Astrocyte (in vitro differentiated cells and primary cell): ENCODE measurements at regions not wholly inside any gene's neighbourhood (a gene's known extent, or its start where the extent isn't known, plus 50 kb on each side); places are given as distances from the start of the nearest gene placed in this dataset.
"Not testable (repeated sequence)": the region's sequence is repeated elsewhere in the genome, so short reads cannot be mapped to it uniquely, and the experiment has no call there.

Source experiments
- DNase-seq: peaks from one replicate; pipeline ENCODE4 v3.0.0-alpha.2; 2010; ENCODE audit warnings: low read depth
- FAIRE-seq: peaks from 2 replicates; lab custom pipeline; 2011; peaks lifted over from hg19 to GRCh38; lab: Jason Lieb, UNC
- H2AFZ ChIP-seq: 2 replicates; pipeline ENCODE4 v1.6.0; 2012; ENCODE audit warnings: low read depth, low read length, inconsistent platforms
- H3K27ac ChIP-seq: 2 replicates; pipeline ENCODE4 v1.5.1; 2011; ENCODE audit warnings: low read depth, low read length, inconsistent platforms
- H3K27me3 ChIP-seq: 2 replicates; pipeline ENCODE4 v1.6.0; 2011; ENCODE audit warnings: low read length, inconsistent platforms; ENCODE audit not compliant: insufficient read depth
- H3K36me3 ChIP-seq: 2 replicates; pipeline ENCODE4 v1.5.1; 2011; ENCODE audit warnings: low read length, inconsistent platforms; ENCODE audit not compliant: insufficient read depth
- H3K4me1 ChIP-seq: 2 replicates; pipeline ENCODE4 v1.5.1; 2011; ENCODE audit warnings: low read length, inconsistent platforms; ENCODE audit not compliant: insufficient read depth
- H3K4me2 ChIP-seq: 2 replicates; pipeline ENCODE4 v1.6.0; 2012; ENCODE audit warnings: low read length, inconsistent platforms
- H3K4me3 ChIP-seq: 2 replicates; pipeline ENCODE4 v1.5.1; 2011; ENCODE audit warnings: low read depth, mild to moderate bottlenecking, low read length, inconsistent platforms; ENCODE audit not compliant: insufficient read depth
- H3K79me2 ChIP-seq: 2 replicates; pipeline ENCODE4 v1.6.0; 2012; ENCODE audit warnings: mild to moderate bottlenecking, low read length, inconsistent platforms; ENCODE audit not compliant: insufficient read depth
- H3K9ac ChIP-seq: 2 replicates; pipeline ENCODE4 v1.6.0; 2012; ENCODE audit warnings: mild to moderate bottlenecking, low read length, inconsistent platforms
- H3K9me3 ChIP-seq: 2 replicates; pipeline ENCODE4 v1.5.1; 2012; ENCODE audit warnings: low read depth, mild to moderate bottlenecking, low read length, inconsistent platforms; ENCODE audit not compliant: insufficient read depth
- H4K20me1 ChIP-seq: 2 replicates; pipeline ENCODE4 v1.6.0; 2012; ENCODE audit warnings: low read length, inconsistent platforms; ENCODE audit not compliant: insufficient read depth
- H3K27ac Mint-ChIP-seq: one replicate; pipeline ENCODE4 v1.8.0; 2021; ENCODE audit warnings: mild to moderate bottlenecking, mixed read lengths; ENCODE audit not compliant: unreplicated experiment
- H3K27me3 Mint-ChIP-seq: one replicate; pipeline ENCODE4 v1.8.0; 2021; ENCODE audit warnings: low read depth, mixed read lengths; ENCODE audit not compliant: unreplicated experiment
- H3K36me3 Mint-ChIP-seq: one replicate; pipeline ENCODE4 v1.8.0; 2021; ENCODE audit warnings: low read depth, mixed read lengths; ENCODE audit not compliant: unreplicated experiment
- H3K4me1 Mint-ChIP-seq: one replicate; pipeline ENCODE4 v1.8.0; 2021; ENCODE audit warnings: low read depth, mixed read lengths; ENCODE audit not compliant: unreplicated experiment
- H3K4me3 Mint-ChIP-seq: one replicate; pipeline ENCODE4 v1.8.0; 2021; ENCODE audit warnings: mild to moderate bottlenecking, moderate library complexity, mixed read lengths; ENCODE audit not compliant: unreplicated experiment
- H3K9me3 Mint-ChIP-seq: one replicate; pipeline ENCODE4 v1.8.0; 2021; ENCODE audit warnings: mild to moderate bottlenecking, mixed read lengths; ENCODE audit not compliant: unreplicated experiment
- EZH2 ChIP-seq: IDR thresholded peaks from 2 replicates; pipeline ENCODE4 v1.6.1; 2012; ENCODE audit warnings: mild to moderate bottlenecking, low read length, inconsistent platforms; ENCODE audit not compliant: insufficient read depth
- TF ChIP-seq, protein P1 (sequence below): IDR thresholded peaks from 2 replicates; pipeline ENCODE4 v1.5.1; 2011; ENCODE audit warnings: low read depth, mild to moderate bottlenecking, inconsistent platforms, low read length, moderate library complexity; ENCODE audit not compliant: insufficient read depth

DNA sequence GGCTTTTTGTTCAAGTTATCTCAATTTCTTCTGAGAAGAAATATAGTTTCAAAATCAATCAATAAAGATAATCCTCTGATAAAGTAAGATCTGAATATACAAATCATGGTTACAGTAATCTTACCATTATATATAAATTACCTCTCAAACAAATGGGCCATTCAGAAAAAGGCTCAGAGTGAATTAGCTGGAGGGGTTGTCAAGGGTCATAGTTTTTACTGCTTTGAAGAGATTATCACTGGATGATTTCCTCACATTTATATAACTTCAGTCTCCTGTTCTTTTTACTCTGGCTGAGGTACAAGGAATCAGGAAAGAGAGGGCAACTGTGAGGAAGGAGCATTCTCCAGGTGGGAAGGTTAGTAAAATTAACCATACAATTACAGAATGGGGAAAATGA, 148.6 kb upstream of the ELL2 start:
- H3K79me2 ChIP-seq, result no peaks in the 10 kb centered on the region
- H4K20me1 ChIP-seq, result no peaks in the 10 kb centered on the region
- FAIRE-seq (no peak), DNase-seq (no peak)
- H3K27ac ChIP-seq, result no peak overlapping the region
- no peaks in the 10 kb centered on the region for H3K4me1 ChIP-seq
- no peak overlapping the region for H3K4me2 ChIP-seq
- TF ChIP-seq EZH2, result no peak
- TF ChIP-seq, protein P1, sequence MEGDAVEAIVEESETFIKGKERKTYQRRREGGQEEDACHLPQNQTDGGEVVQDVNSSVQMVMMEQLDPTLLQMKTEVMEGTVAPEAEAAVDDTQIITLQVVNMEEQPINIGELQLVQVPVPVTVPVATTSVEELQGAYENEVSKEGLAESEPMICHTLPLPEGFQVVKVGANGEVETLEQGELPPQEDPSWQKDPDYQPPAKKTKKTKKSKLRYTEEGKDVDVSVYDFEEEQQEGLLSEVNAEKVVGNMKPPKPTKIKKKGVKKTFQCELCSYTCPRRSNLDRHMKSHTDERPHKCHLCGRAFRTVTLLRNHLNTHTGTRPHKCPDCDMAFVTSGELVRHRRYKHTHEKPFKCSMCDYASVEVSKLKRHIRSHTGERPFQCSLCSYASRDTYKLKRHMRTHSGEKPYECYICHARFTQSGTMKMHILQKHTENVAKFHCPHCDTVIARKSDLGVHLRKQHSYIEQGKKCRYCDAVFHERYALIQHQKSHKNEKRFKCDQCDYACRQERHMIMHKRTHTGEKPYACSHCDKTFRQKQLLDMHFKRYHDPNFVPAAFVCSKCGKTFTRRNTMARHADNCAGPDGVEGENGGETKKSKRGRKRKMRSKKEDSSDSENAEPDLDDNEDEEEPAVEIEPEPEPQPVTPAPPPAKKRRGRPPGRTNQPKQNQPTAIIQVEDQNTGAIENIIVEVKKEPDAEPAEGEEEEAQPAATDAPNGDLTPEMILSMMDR, result no peak
- no peaks in the 10 kb centered on the region for H3K4me1 Mint-ChIP-seq
- H2AFZ ChIP-seq, result no peak overlapping the region
- no peak overlapping the region for H3K4me3 Mint-ChIP-seq
- no peaks in the 10 kb centered on the region for H3K27me3 Mint-ChIP-seq
- H3K4me3 ChIP-seq, result no peak overlapping the region
- H3K27me3 ChIP-seq, result no peaks in the 10 kb centered on the region
- peaks cover 5% of the 10 kb centered on the region for H3K36me3 Mint-ChIP-seq
- H3K36me3 ChIP-seq, result no peaks in the 10 kb centered on the region
- peaks cover 5% of the 10 kb centered on the region for H3K9me3 Mint-ChIP-seq
- peak overlapping the region; percentile 36 for H3K27ac Mint-ChIP-seq
- no peaks in the 10 kb centered on the region for H3K9me3 ChIP-seq
- no peak overlapping the region for H3K9ac ChIP-seq

DNA sequence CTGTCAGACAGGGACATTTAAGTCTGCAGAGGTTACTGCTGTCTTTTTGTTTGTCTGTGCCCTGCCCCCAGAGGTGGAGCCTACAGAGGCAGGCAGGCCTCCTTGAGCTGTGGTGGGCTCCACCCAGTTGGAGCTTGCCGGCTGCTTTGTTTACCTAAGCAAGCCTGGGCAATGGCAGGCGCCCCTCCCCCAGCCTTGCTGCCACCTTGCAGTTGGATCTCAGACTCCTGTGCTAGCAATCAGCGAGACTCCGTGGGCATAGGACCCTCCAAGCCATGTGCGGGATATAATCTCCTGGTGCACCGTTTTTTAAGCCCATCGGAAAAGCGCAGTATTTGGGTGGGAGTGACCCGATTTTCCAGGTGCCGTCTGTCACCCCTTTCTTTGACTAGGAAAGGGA, 147.0 kb upstream of the ELL2 start:
- not testable (repeated sequence) for H3K27ac ChIP-seq, H3K4me2 ChIP-seq, H3K9ac ChIP-seq, H3K4me1 Mint-ChIP-seq, H3K4me3 ChIP-seq, H3K27me3 ChIP-seq, DNase-seq, H3K4me1 ChIP-seq, H3K4me3 Mint-ChIP-seq, H3K36me3 ChIP-seq, H3K27me3 Mint-ChIP-seq, H3K9me3 ChIP-seq, H3K9me3 Mint-ChIP-seq, H3K36me3 Mint-ChIP-seq, FAIRE-seq, H2AFZ ChIP-seq, H3K79me2 ChIP-seq, H4K20me1 ChIP-seq, H3K27ac Mint-ChIP-seq

DNA sequence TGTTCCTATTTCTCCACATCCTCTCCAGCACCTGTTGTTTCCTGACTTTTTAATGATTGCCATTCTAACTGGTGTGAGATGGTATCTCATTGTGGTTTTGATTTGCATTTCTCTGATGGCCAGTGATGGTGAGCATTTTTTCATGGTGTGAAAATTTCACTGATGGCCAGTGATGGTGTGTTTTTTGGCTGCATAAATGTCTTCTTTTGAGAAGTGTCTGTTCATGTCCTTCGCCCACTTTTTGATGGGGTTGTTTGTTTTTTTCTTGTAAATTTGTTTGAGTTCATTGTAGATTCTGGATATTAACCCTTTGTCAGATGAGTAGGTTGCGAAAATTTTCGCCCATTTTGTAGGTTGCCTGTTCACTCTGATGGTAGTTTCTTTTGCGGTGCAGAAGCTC, 142.2 kb upstream of the ELL2 start:
- not testable (repeated sequence) for H3K9ac ChIP-seq, DNase-seq, H2AFZ ChIP-seq, H3K79me2 ChIP-seq, H3K36me3 Mint-ChIP-seq, H3K4me3 ChIP-seq, H4K20me1 ChIP-seq, H3K27me3 Mint-ChIP-seq, H3K36me3 ChIP-seq, H3K27ac ChIP-seq, H3K9me3 ChIP-seq, FAIRE-seq, H3K4me1 Mint-ChIP-seq, H3K4me2 ChIP-seq, H3K4me1 ChIP-seq, H3K27ac Mint-ChIP-seq, H3K27me3 ChIP-seq, H3K4me3 Mint-ChIP-seq
- peaks cover 11% of the 10 kb centered on the region for H3K9me3 Mint-ChIP-seq
